ENCODE measurements at regions not wholly inside any gene's neighbourhood (a gene's known extent, or its start where the extent isn't known, plus 50 kb on each side); places are given as distances from the start of the nearest gene placed in this dataset.

- no peak for DNase-seq
Measured at GRCh38 chr3:116848248-116848829, 138.8 kb downstream of the TUSC7 start.

GRCh38 chr3:116849261-116849688 is 139.7 kb downstream of the TUSC7 start:
- DNase-seq: no peak

GRCh38 chr3:116852803-116853202 is 143.2 kb downstream of the TUSC7 start:
- DNase-seq: no peak

GRCh38 chr3:116863270-116863770 is 153.7 kb downstream of the TUSC7 start:
- peak in 1 of 3 donors; percentile 9 for DNase-seq

GRCh38 chr3:116863822-116864589 is 154.4 kb downstream of the TUSC7 start:
- peak; percentile 40 to 82 (median 54) for DNase-seq

- DNase-seq: no peak
Measured at GRCh38 chr3:116864590-116864927, 155.0 kb downstream of the TUSC7 start.

- DNase-seq: no peak
Measured at GRCh38 chr3:116870379-116870778, 160.8 kb downstream of the TUSC7 start.

- no peak for DNase-seq
Measured at GRCh38 chr3:116871905-116872304, 162.3 kb downstream of the TUSC7 start.

GRCh38 chr3:116872688-116873087 is 163.1 kb downstream of the TUSC7 start:
- DNase-seq: no peak

GRCh38 chr3:116873142-116873541 is 163.6 kb downstream of the TUSC7 start:
- DNase-seq: no peak

GRCh38 chr3:116877968-116878367 is 168.4 kb downstream of the TUSC7 start:
- DNase-seq: no peak

- DNase-seq: no peak
Measured at GRCh38 chr3:116886202-116886893, 176.8 kb downstream of the TUSC7 start.

- no peak for DNase-seq
Measured at GRCh38 chr3:116896116-116896515, 186.5 kb downstream of the TUSC7 start.

GRCh38 chr3:116897382-116897781 is 187.8 kb downstream of the TUSC7 start:
- no peak for DNase-seq

GRCh38 chr3:116899253-116899652 is 189.7 kb downstream of the TUSC7 start:
- no peak for DNase-seq

- DNase-seq: no peak
Measured at GRCh38 chr3:116905334-116905733, 195.8 kb downstream of the TUSC7 start.

- no peak for DNase-seq
Measured at GRCh38 chr3:116905794-116906193, 196.2 kb downstream of the TUSC7 start.

GRCh38 chr3:116912116-116912515 is 202.5 kb downstream of the TUSC7 start:
- no peak for DNase-seq

- DNase-seq: no peak
Measured at GRCh38 chr3:116914004-116914403, 204.4 kb downstream of the TUSC7 start.

GRCh38 chr3:116916836-116917235 is 207.3 kb downstream of the TUSC7 start:
- no peak for DNase-seq

GRCh38 chr3:116920826-116921610 is 211.4 kb downstream of the TUSC7 start:
- DNase-seq: no peak

- DNase-seq: no peak
Measured at GRCh38 chr3:116927918-116928317, 218.3 kb downstream of the TUSC7 start.
